GM04504 (cell line): ENCODE measurements at regions not wholly inside any gene's neighbourhood (a gene's known extent, or its start where the extent isn't known, plus 50 kb on each side); places are given as distances from the start of the nearest gene placed in this dataset.
"Not testable (repeated sequence)": the region's sequence is repeated elsewhere in the genome, so short reads cannot be mapped to it uniquely, and the experiment has no call there.

Experiments
- DNase-seq: peaks from one replicate; pipeline ENCODE4 v3.0.0-alpha.2; 2012; ENCODE audit warnings: low read depth

GRCh38 chr2:114259389-114259788, 183.1 kb upstream of the DPP10 start:
- no peak for DNase-seq

GRCh38 chr2:114261366-114261765, 181.1 kb upstream of the DPP10 start:
- no peak for DNase-seq

- no peak for DNase-seq
Measured at GRCh38 chr2:114265261-114265660, 177.2 kb upstream of the DPP10 start.

GRCh38 chr2:114274957-114275356, 167.5 kb upstream of the DPP10 start:
- no peak for DNase-seq

GRCh38 chr2:114281188-114281587, 161.3 kb upstream of the DPP10 start:
- DNase-seq, result no peak

- DNase-seq, result no peak
Measured at GRCh38 chr2:114283774-114284173, 158.7 kb upstream of the DPP10 start.

- DNase-seq, result no peak
Measured at GRCh38 chr2:114286438-114286837, 156.0 kb upstream of the DPP10 start.

GRCh38 chr2:114293355-114293754, 149.1 kb upstream of the DPP10 start:
- no peak for DNase-seq

GRCh38 chr2:114294741-114295140, 147.7 kb upstream of the DPP10 start:
- DNase-seq, result no peak

- not testable (repeated sequence) for DNase-seq
Measured at GRCh38 chr2:114300351-114300750, 142.1 kb upstream of the DPP10 start.

- DNase-seq, result no peak
Measured at GRCh38 chr2:114316532-114317300, 125.7 kb upstream of the DPP10 start.

GRCh38 chr2:114330594-114330993, 111.8 kb upstream of the DPP10 start:
- no peak for DNase-seq

- no peak for DNase-seq
Measured at GRCh38 chr2:114331934-114332333, 110.5 kb upstream of the DPP10 start.

GRCh38 chr2:114345246-114345645, 97.2 kb upstream of the DPP10 start:
- no peak for DNase-seq

- no peak for DNase-seq
Measured at GRCh38 chr2:114346658-114347057, 95.8 kb upstream of the DPP10 start.

GRCh38 chr2:114350186-114350725, 92.2 kb upstream of the DPP10 start:
- no peak for DNase-seq

GRCh38 chr2:114352988-114353387, 89.5 kb upstream of the DPP10 start:
- DNase-seq, result no peak

GRCh38 chr2:114354199-114354598, 88.2 kb upstream of the DPP10 start:
- no peak for DNase-seq

- no peak for DNase-seq
Measured at GRCh38 chr2:114368705-114369104, 73.7 kb upstream of the DPP10 start.

GRCh38 chr2:114371721-114372120, 70.7 kb upstream of the DPP10 start:
- not testable (repeated sequence) for DNase-seq

- no peak for DNase-seq
Measured at GRCh38 chr2:114373591-114373990, 68.8 kb upstream of the DPP10 start.

GRCh38 chr2:114384441-114384840, 58.0 kb upstream of the DPP10 start:
- no peak for DNase-seq

GRCh38 chr2:114389021-114389420, 53.4 kb upstream of the DPP10 start:
- DNase-seq, result no peak
